ENCODE measurements at regions not wholly inside any gene's neighbourhood (a gene's known extent, or its start where the extent isn't known, plus 50 kb on each side); places are given as distances from the start of the nearest gene placed in this dataset.

GRCh38 chr1:65687428-65688214 is 105.1 kb upstream of the PDE4B start:
- no peak for FAIRE-seq

GRCh38 chr1:65688215-65688566 is 104.5 kb upstream of the PDE4B start:
- no peak for FAIRE-seq

- FAIRE-seq: no peak
Measured at GRCh38 chr1:65688848-65689247, 103.8 kb upstream of the PDE4B start.

- FAIRE-seq: no peak
Measured at GRCh38 chr1:65691152-65691900, 101.4 kb upstream of the PDE4B start.

GRCh38 chr1:65691972-65692371 is 100.7 kb upstream of the PDE4B start:
- FAIRE-seq: no peak

- FAIRE-seq: no peak
Measured at GRCh38 chr1:65694126-65694525, 98.6 kb upstream of the PDE4B start.

GRCh38 chr1:65694933-65695332 is 97.8 kb upstream of the PDE4B start:
- FAIRE-seq: no peak

- no peak for FAIRE-seq
Measured at GRCh38 chr1:65698590-65698989, 94.1 kb upstream of the PDE4B start.

- no peak for FAIRE-seq
Measured at GRCh38 chr1:65703853-65704252, 88.8 kb upstream of the PDE4B start.

GRCh38 chr1:65704318-65704717 is 88.4 kb upstream of the PDE4B start:
- FAIRE-seq: no peak

GRCh38 chr1:65717815-65718454 is 74.8 kb upstream of the PDE4B start:
- no peak for FAIRE-seq

- FAIRE-seq: no peak
Measured at GRCh38 chr1:65719391-65719790, 73.3 kb upstream of the PDE4B start.

GRCh38 chr1:65722461-65722860 is 70.2 kb upstream of the PDE4B start:
- FAIRE-seq: no peak

GRCh38 chr1:65724151-65724550 is 68.5 kb upstream of the PDE4B start:
- no peak for FAIRE-seq

- no peak for FAIRE-seq
Measured at GRCh38 chr1:65725064-65725463, 67.6 kb upstream of the PDE4B start.

GRCh38 chr1:65728504-65728903 is 64.2 kb upstream of the PDE4B start:
- FAIRE-seq: no peak

- no peak for FAIRE-seq
Measured at GRCh38 chr1:65729259-65729658, 63.4 kb upstream of the PDE4B start.

GRCh38 chr1:65734979-65735378 is 57.7 kb upstream of the PDE4B start:
- FAIRE-seq: no peak

- FAIRE-seq: no peak
Measured at GRCh38 chr1:65741993-65742392, 50.7 kb upstream of the PDE4B start.

All from colon (tissue), 2 donors.